Mesendoderm (in vitro differentiated cells): ENCODE measurements at regions not wholly inside any gene's neighbourhood (a gene's known extent, or its start where the extent isn't known, plus 50 kb on each side); places are given as distances from the start of the nearest gene placed in this dataset.

Experiments
- DNase-seq: peaks from one replicate; pipeline ENCODE4 v3.0.0; 2013
- H2AK5ac ChIP-seq: 2 replicates; pipeline ENCODE4 v1.6.1; 2013; ENCODE audit warnings: low read length, inconsistent platforms
- H2BK120ac ChIP-seq: 2 replicates; pipeline ENCODE4 v1.6.1; 2013; ENCODE audit warnings: low read depth, mild to moderate bottlenecking, low read length, moderate library complexity, mixed read lengths
- H2BK15ac ChIP-seq: replicated peaks from 2 replicates; pipeline ENCODE4 v1.6.1; 2013; ENCODE audit warnings: low read depth, mild to moderate bottlenecking, moderate library complexity
- H2BK5ac ChIP-seq: 2 replicates; pipeline ENCODE4 v1.6.1; 2013; ENCODE audit warnings: low read length, inconsistent platforms
- H3K18ac ChIP-seq: 2 replicates; pipeline ENCODE4 v1.6.1; 2013; ENCODE audit warnings: mild to moderate bottlenecking, low read length, mixed read lengths
- H3K23ac ChIP-seq: one replicate; pipeline ENCODE4 v1.6.1; 2013; ENCODE audit warnings: low read length
- H3K27ac ChIP-seq: 2 replicates; pipeline ENCODE4 v1.5.1; 2013; ENCODE audit warnings: low read depth, mild to moderate bottlenecking, inconsistent platforms, low read length, moderate library complexity
- H3K27me3 ChIP-seq: 2 replicates; pipeline ENCODE4 v1.6.1; 2013; ENCODE audit warnings: low read length, control low read depth, mild to moderate bottlenecking, inconsistent platforms; ENCODE audit not compliant: insufficient read depth, poor library complexity
- H3K36me3 ChIP-seq: 2 replicates; pipeline ENCODE4 v1.6.1; 2013; ENCODE audit warnings: low read length, inconsistent platforms; ENCODE audit not compliant: control insufficient read depth, insufficient read depth
- H3K4ac ChIP-seq: one replicate; pipeline ENCODE4 v1.6.1; 2013; ENCODE audit warnings: low read depth, mild to moderate bottlenecking, low read length, moderate library complexity
- H3K4me1 ChIP-seq: 2 replicates; pipeline ENCODE4 v1.6.1; 2013; ENCODE audit warnings: low read depth, low read length, inconsistent platforms; ENCODE audit not compliant: control insufficient read depth
- H3K4me2 ChIP-seq: 2 replicates; pipeline ENCODE4 v1.6.1; 2013; ENCODE audit warnings: low read length
- H3K4me3 ChIP-seq: 2 replicates; pipeline ENCODE4 v1.5.1; 2013; ENCODE audit warnings: mild to moderate bottlenecking, low read length
- H3K56ac ChIP-seq: one replicate; pipeline ENCODE4 v1.6.1; 2013; ENCODE audit warnings: low read length
- H3K79me1 ChIP-seq: 2 replicates; pipeline ENCODE4 v1.6.1; 2013; ENCODE audit warnings: low read length, inconsistent platforms
- H3K79me2 ChIP-seq: 2 replicates; pipeline ENCODE4 v1.6.1; 2013; ENCODE audit warnings: mild to moderate bottlenecking, low read length; ENCODE audit not compliant: control insufficient read depth, insufficient read depth
- H3K9ac ChIP-seq: 2 replicates; pipeline ENCODE4 v1.6.1; 2013; ENCODE audit warnings: low read length, inconsistent platforms
- H4K5ac ChIP-seq: one replicate; pipeline ENCODE4 v1.6.1; 2013; ENCODE audit warnings: low read length
- H4K8ac ChIP-seq: one replicate; pipeline ENCODE4 v1.6.1; 2013; ENCODE audit warnings: low read depth, mild to moderate bottlenecking, control low read depth, low read length, moderate library complexity
- WGBS: extraction: QIAGEN DNeasy Blood & Tissue Kit; methylation state at CpG from one replicate; pipeline ENCODE4 v1.1.7; 2013; ENCODE audit warnings: low lambda C conversion rate, missing lambda C conversion rate; ENCODE audit not compliant: insufficient coverage; ENCODE audit errors: extremely low coverage; 5-methylcytosine and 5-hydroxymethylcytosine counted together

- Histone ChIP-seq H3K27me3 (no peaks in the 10 kb centered on the region), H3K18ac (no peak overlapping the region), H3K4me3 (no peak overlapping the region), H3K27ac (no peak overlapping the region), H3K23ac (no peak overlapping the region), H2AK5ac (no peak overlapping the region), H3K56ac (no peak overlapping the region), H3K36me3 (no peaks in the 10 kb centered on the region), H2BK120ac (no peak overlapping the region), H3K9ac (no peak overlapping the region), H4K5ac (no peak overlapping the region), H3K4me2 (no peak overlapping the region), H3K4me1 (peaks cover 6% of the 10 kb centered on the region), H3K79me1 (no peaks in the 10 kb centered on the region), H2BK5ac (no peak overlapping the region), H3K4ac (peak overlapping the region; percentile 36), H4K8ac (no peak overlapping the region), H2BK15ac (no peak overlapping the region), H3K79me2 (no peaks in the 10 kb centered on the region)
- DNase-seq: no peak
- WGBS: no CpG with 5 or more reads among the region's 5 CpGs
Measured at GRCh38 chr7:91551377-91552175, 287.3 kb downstream of the FZD1 start.

GRCh38 chr7:91553410-91553895, 289.2 kb downstream of the FZD1 start:
- no peak overlapping the region for H3K27ac ChIP-seq
- H3K4me1 ChIP-seq: peaks cover 6% of the 10 kb centered on the region
- H3K27me3 ChIP-seq: no peaks in the 10 kb centered on the region
- no CpG with 5 or more reads among the region's 3 CpGs for WGBS
- H3K79me1 ChIP-seq: no peaks in the 10 kb centered on the region
- H3K9ac ChIP-seq: no peak overlapping the region
- H2AK5ac ChIP-seq: no peak overlapping the region
- H3K23ac ChIP-seq: no peak overlapping the region
- H4K8ac ChIP-seq: no peak overlapping the region
- H2BK15ac ChIP-seq: no peak overlapping the region
- H3K36me3 ChIP-seq: no peaks in the 10 kb centered on the region
- peak overlapping the region; percentile 22 for H3K56ac ChIP-seq
- no peak overlapping the region for H3K4me3 ChIP-seq
- DNase-seq: peak; percentile 75
- no peak overlapping the region for H3K4ac ChIP-seq
- no peak overlapping the region for H2BK120ac ChIP-seq
- peak overlapping the region; percentile 28 for H2BK5ac ChIP-seq
- H4K5ac ChIP-seq: no peak overlapping the region
- no peak overlapping the region for H3K4me2 ChIP-seq
- no peaks in the 10 kb centered on the region for H3K79me2 ChIP-seq
- peak overlapping the region; percentile 3 for H3K18ac ChIP-seq

- H2AK5ac ChIP-seq: no peak overlapping the region
- no peak overlapping the region for H2BK15ac ChIP-seq
- no peak overlapping the region for H3K4me2 ChIP-seq
- H4K5ac ChIP-seq: no peak overlapping the region
- no peaks in the 10 kb centered on the region for H3K79me1 ChIP-seq
- H2BK120ac ChIP-seq: no peak overlapping the region
- H2BK5ac ChIP-seq: no peak overlapping the region
- H3K4me3 ChIP-seq: no peak overlapping the region
- H3K27ac ChIP-seq: peak overlapping the region; percentile 60
- no peak overlapping the region for H4K8ac ChIP-seq
- no peak overlapping the region for H3K23ac ChIP-seq
- peak overlapping the region; percentile 61 for H3K18ac ChIP-seq
- peak; percentile 96 for DNase-seq
- H3K4ac ChIP-seq: no peak overlapping the region
- no peak overlapping the region for H3K56ac ChIP-seq
- WGBS: no CpG with 5 or more reads among the region's 6 CpGs
- H3K27me3 ChIP-seq: no peaks in the 10 kb centered on the region
- H3K9ac ChIP-seq: no peak overlapping the region
- H3K4me1 ChIP-seq: peaks cover 6% of the 10 kb centered on the region
- no peaks in the 10 kb centered on the region for H3K79me2 ChIP-seq
- H3K36me3 ChIP-seq: no peaks in the 10 kb centered on the region
Measured at GRCh38 chr7:91554883-91555282, 290.6 kb downstream of the FZD1 start.

GRCh38 chr7:91556239-91556638, 292.0 kb downstream of the FZD1 start:
- H3K27me3 ChIP-seq: no peaks in the 10 kb centered on the region
- peaks cover 6% of the 10 kb centered on the region for H3K4me1 ChIP-seq
- H4K5ac ChIP-seq: no peak overlapping the region
- no peak overlapping the region for H4K8ac ChIP-seq
- H3K27ac ChIP-seq: no peak overlapping the region
- H3K4ac ChIP-seq: no peak overlapping the region
- WGBS: no CpG with 5 or more reads among the region's 4 CpGs
- H2BK15ac ChIP-seq: no peak overlapping the region
- no peak for DNase-seq
- H2BK5ac ChIP-seq: no peak overlapping the region
- H3K79me2 ChIP-seq: no peaks in the 10 kb centered on the region
- H3K9ac ChIP-seq: no peak overlapping the region
- peak overlapping the region; percentile 40 for H3K18ac ChIP-seq
- H2BK120ac ChIP-seq: no peak overlapping the region
- H2AK5ac ChIP-seq: no peak overlapping the region
- H3K79me1 ChIP-seq: no peaks in the 10 kb centered on the region
- H3K4me3 ChIP-seq: no peak overlapping the region
- H3K4me2 ChIP-seq: no peak overlapping the region
- no peaks in the 10 kb centered on the region for H3K36me3 ChIP-seq
- no peak overlapping the region for H3K23ac ChIP-seq
- peak overlapping the region; percentile 17 for H3K56ac ChIP-seq

- H3K56ac ChIP-seq: peak overlapping the region; percentile 10
- H3K27me3 ChIP-seq: no peaks in the 10 kb centered on the region
- no peak overlapping the region for H2BK15ac ChIP-seq
- H3K4ac ChIP-seq: no peak overlapping the region
- peak overlapping the region; percentile 35 for H2AK5ac ChIP-seq
- H3K4me2 ChIP-seq: no peak overlapping the region
- H3K23ac ChIP-seq: no peak overlapping the region
- no peak overlapping the region for H4K8ac ChIP-seq
- H3K79me2 ChIP-seq: no peaks in the 10 kb centered on the region
- H3K4me1 ChIP-seq: peaks cover 6% of the 10 kb centered on the region
- no peaks in the 10 kb centered on the region for H3K36me3 ChIP-seq
- H3K18ac ChIP-seq: peak overlapping the region; percentile 21
- H2BK5ac ChIP-seq: no peak overlapping the region
- no peak overlapping the region for H3K9ac ChIP-seq
- no peak for DNase-seq
- no peak overlapping the region for H3K4me3 ChIP-seq
- no CpG with 5 or more reads among the region's 7 CpGs for WGBS
- H4K5ac ChIP-seq: no peak overlapping the region
- no peaks in the 10 kb centered on the region for H3K79me1 ChIP-seq
- H2BK120ac ChIP-seq: no peak overlapping the region
- no peak overlapping the region for H3K27ac ChIP-seq
Measured at GRCh38 chr7:91556956-91557650, 292.9 kb downstream of the FZD1 start.
